Uterus (tissue), 3 donors: ENCODE measurements at regions not wholly inside any gene's neighbourhood (a gene's known extent, or its start where the extent isn't known, plus 50 kb on each side); places are given as distances from the start of the nearest gene placed in this dataset.

ENCODE experiments used
- DNase-seq, 2 donors: peaks; one replicate each; pipeline ENCODE4 v3.0.0-alpha.2; 2019 to 2020
- H3K27ac ChIP-seq, 2 donors: fragments of 200-600 bp; sonication (generic); 1 replicate in 1 of 2; 2 replicates in 1 of 2; pipeline ENCODE4 v1.5.1; 2016 to 2018
- H3K27me3 ChIP-seq, 2 donors: fragments of 200-600 bp; sonication (generic); one replicate each; pipeline ENCODE4 v1.5.1; 2018 to 2019; ENCODE audit warnings: control low read depth in 1 of 2
- H3K36me3 ChIP-seq, 2 donors: fragments of 200-600 bp; sonication (generic); one replicate each; pipeline ENCODE4 v1.5.1; 2019; ENCODE audit warnings: control low read depth in 1 of 2
- H3K4me1 ChIP-seq, 2 donors: fragments of 200-600 bp; sonication (generic); one replicate each; pipeline ENCODE4 v1.5.1; 2018 to 2019; ENCODE audit warnings: control low read depth in 1 of 2
- H3K4me3 ChIP-seq, 2 donors: fragments of 200-600 bp; sonication (generic); 1 replicate in 1 of 2; 2 replicates in 1 of 2; pipeline ENCODE4 v1.5.1; 2018 to 2019; ENCODE audit warnings: mild to moderate bottlenecking in 1 of 2
- H3K9me3 ChIP-seq, 2 donors: fragments of 200-600 bp; sonication (generic); one replicate each; pipeline ENCODE4 v1.5.1; 2019; ENCODE audit warnings: control low read depth in 1 of 2
- CTCF ChIP-seq, 4 experiments: fragments of 200-600 bp in 2 of 4; fragments of 450-650 bp in 2 of 4; sonication (generic) in 2 of 4; IDR thresholded peaks; one replicate each; pipeline ENCODE4 v1.5.1; 2016 to 2019; ENCODE audit warnings: antibody characterized with exemption in 4 of 4, mild to moderate bottlenecking in 2 of 4, moderate library complexity in 1 of 4
- POLR2A ChIP-seq, 2 donors: fragments of 450-650 bp; IDR thresholded peaks; one replicate each; pipeline ENCODE4 v1.6.1; 2016; ENCODE audit warnings: antibody characterized with exemption in 2 of 2, mild to moderate bottlenecking in 1 of 2, moderate library complexity in 1 of 2
- intact Hi-C: fragments of 100-400 bp; cut with DNase I; formaldehyde crosslinking; loops from one replicate; pipeline ENCODE4 v1.15.1; 2023; ENCODE audit warnings: low total_unique reads
- donor health status: DM: yes; HTN: yes; CAD: no.

- Histone ChIP-seq H3K4me3 (no peak overlapping the region), H3K4me1 (no peaks in the 10 kb centered on the region), H3K27me3 (no peaks in the 10 kb centered on the region), H3K27ac (no peak overlapping the region), H3K9me3 (no peaks in the 10 kb centered on the region), H3K36me3 (no peaks in the 10 kb centered on the region)
- TF ChIP-seq CTCF (IDR thresholded peaks at IDR 0.05) (no peak), POLR2A (IDR thresholded peaks at IDR 0.05) (no peak)
- intact Hi-C loops, result no loop called here
- no peak for DNase-seq
Measured at GRCh38 chr5:89399548-89399947, 516.6 kb upstream of the MEF2C start.

DNA sequence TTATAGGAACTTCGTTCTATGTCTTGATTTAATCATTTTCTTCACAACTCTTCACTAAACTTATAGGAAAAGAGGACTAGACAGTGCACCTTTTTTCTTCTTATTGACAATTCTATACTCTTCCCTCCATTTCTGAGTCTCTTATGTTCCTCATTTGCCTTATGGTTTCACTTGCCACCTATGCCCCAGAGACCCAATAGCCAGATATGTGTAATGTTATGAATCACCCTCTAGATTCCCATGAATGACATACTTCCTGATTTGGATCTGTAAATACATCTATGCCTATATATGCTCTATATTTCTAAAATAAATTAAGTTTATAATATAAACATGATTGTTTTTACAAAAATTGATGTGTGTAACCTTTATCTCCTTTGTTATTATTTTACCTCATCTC, 514.1 kb upstream of the MEF2C start:
- no peaks in the 10 kb centered on the region for H3K36me3 ChIP-seq
- intact Hi-C loops, result no loop called here
- no peak overlapping the region for H3K27ac ChIP-seq
- no peak overlapping the region for H3K4me3 ChIP-seq
- TF ChIP-seq POLR2A (IDR thresholded peaks at IDR 0.05) (no peak), CTCF (IDR thresholded peaks at IDR 0.05) (no peak)
- no peaks in the 10 kb centered on the region for H3K9me3 ChIP-seq
- H3K27me3 ChIP-seq, result no peaks in the 10 kb centered on the region
- DNase-seq, result no peak
- H3K4me1 ChIP-seq, result no peaks in the 10 kb centered on the region

DNA sequence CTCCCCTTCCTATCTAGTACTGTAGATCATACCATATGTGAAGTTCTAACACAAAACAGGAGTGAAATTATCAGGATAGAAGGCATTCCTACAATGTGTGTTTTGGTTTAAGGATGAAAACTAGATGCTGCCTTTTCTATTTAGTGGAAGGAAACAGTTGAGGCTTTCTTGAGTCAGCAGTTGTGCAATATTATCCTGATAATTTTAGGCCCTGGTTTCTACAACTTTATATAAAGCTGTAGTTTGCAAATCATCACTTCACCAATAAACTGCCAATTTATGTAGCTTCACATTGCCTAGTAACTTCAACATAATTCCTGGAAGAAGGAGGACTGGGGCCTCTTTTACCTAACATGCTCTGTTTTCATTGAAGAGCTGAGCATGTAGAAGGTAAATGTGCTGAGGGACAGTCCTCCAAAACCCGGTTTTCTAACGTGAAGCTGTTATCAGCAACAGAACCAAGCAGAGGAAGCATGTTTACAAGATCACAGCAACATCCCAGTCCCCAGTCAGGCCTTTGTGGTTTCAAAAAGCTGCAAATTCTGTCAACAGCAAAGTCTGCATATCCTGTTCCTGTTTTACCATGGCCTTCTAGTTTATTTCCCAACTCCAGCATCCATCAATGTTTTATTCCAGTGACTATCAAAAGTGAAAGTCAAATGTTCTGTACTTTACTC, 513.4 kb upstream of the MEF2C start:
- no peaks in the 10 kb centered on the region for H3K9me3 ChIP-seq
- H3K4me1 ChIP-seq, result no peaks in the 10 kb centered on the region
- TF ChIP-seq POLR2A (IDR thresholded peaks at IDR 0.05), result no peak
- no peak for TF ChIP-seq CTCF (IDR thresholded peaks at IDR 0.05)
- H3K27ac ChIP-seq, result no peak overlapping the region
- H3K36me3 ChIP-seq, result no peaks in the 10 kb centered on the region
- DNase-seq, result no peak
- no peak overlapping the region for H3K4me3 ChIP-seq
- no peaks in the 10 kb centered on the region for H3K27me3 ChIP-seq
- intact Hi-C loops, result no loop called here

- no peaks in the 10 kb centered on the region for H3K9me3 ChIP-seq
- no peak for DNase-seq
- no peaks in the 10 kb centered on the region for H3K27me3 ChIP-seq
- H3K27ac ChIP-seq, result no peak overlapping the region
- intact Hi-C loops, result no loop called here
- H3K4me1 ChIP-seq, result no peaks in the 10 kb centered on the region
- TF ChIP-seq CTCF (IDR thresholded peaks at IDR 0.05) (no peak), POLR2A (IDR thresholded peaks at IDR 0.05) (no peak)
- no peaks in the 10 kb centered on the region for H3K36me3 ChIP-seq
- H3K4me3 ChIP-seq, result no peak overlapping the region
Measured at GRCh38 chr5:89395111-89395510, 512.1 kb upstream of the MEF2C start.

DNA sequence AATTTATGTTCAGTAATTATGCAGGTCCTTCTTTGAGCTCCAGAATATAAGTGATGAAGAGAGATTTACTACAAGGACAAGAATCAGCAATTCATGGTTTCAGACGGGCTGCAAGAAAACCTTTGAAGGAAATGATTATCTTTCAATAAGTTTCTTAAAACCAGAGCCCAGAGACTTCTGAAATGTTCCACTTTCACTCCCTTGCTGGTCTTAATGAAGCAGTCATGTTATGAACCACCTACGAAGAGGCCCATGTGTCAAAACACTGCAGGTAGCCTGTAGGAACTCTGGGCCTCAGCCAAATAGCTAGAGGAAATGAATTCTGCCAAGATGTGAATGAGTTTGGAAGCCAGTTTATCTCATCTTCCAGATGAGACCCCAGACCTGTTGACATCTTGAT, 505.9 kb upstream of the MEF2C start:
- Histone ChIP-seq H3K4me1 (no peaks in the 10 kb centered on the region), H3K27me3 (no peaks in the 10 kb centered on the region), H3K27ac (no peak overlapping the region), H3K9me3 (no peaks in the 10 kb centered on the region), H3K4me3 (no peak overlapping the region), H3K36me3 (no peaks in the 10 kb centered on the region)
- DNase-seq, result no peak
- TF ChIP-seq CTCF (IDR thresholded peaks at IDR 0.05), result no peak
- no peak for TF ChIP-seq POLR2A (IDR thresholded peaks at IDR 0.05)
- intact Hi-C loops, result no loop called here
